HepG2 (cell line): ENCODE measurements at regions not wholly inside any gene's neighbourhood (a gene's known extent, or its start where the extent isn't known, plus 50 kb on each side); places are given as distances from the start of the nearest gene placed in this dataset.

ENCODE experiments used
- ATF4 ChIP-seq, 2 experiments: fragments of 450-650 bp in 1 of 2; sonication (generic) in 1 of 2; formaldehyde crosslinking; IDR thresholded peaks; 2 replicates each; pipeline versions ENCODE4 v1.5.0 to v1.8.0; 2020 to 2022; ENCODE audit warnings: mild to moderate bottlenecking in 1 of 2, missing genetic modification reagents in 1 of 2
- CAMTA2 ChIP-seq: sonication (generic); formaldehyde crosslinking; IDR thresholded peaks from 2 replicates; pipeline ENCODE4 v1.4.0; 2020; ENCODE audit warnings: mild to moderate bottlenecking, missing genetic modification reagents, borderline replicate concordance
- DBP ChIP-seq: sonication (generic); formaldehyde crosslinking; IDR thresholded peaks from 2 replicates; pipeline ENCODE4 v1.4.0; 2020; ENCODE audit warnings: missing genetic modification reagents; ENCODE audit errors: not compliant biosample characterization
- HOXA9 ChIP-seq: sonication (generic); formaldehyde crosslinking; IDR thresholded peaks from 2 replicates; pipeline ENCODE4 v1.8.1; 2022; ENCODE audit warnings: missing genetic modification reagents, mild to moderate bottlenecking, moderate library complexity, borderline replicate concordance
- KLF12 ChIP-seq: sonication (generic); formaldehyde crosslinking; IDR thresholded peaks from 2 replicates; pipeline ENCODE4 v1.4.0; 2020; ENCODE audit warnings: missing genetic modification reagents, borderline replicate concordance
- NFE2L1 ChIP-seq: sonication (generic); formaldehyde crosslinking; IDR thresholded peaks from 2 replicates; pipeline ENCODE4 v1.4.0; 2020; ENCODE audit warnings: missing genetic modification reagents, mild to moderate bottlenecking, borderline replicate concordance
- PRDM10 ChIP-seq: sonication (generic); formaldehyde crosslinking; IDR thresholded peaks from 2 replicates; pipeline ENCODE4 v1.4.0; 2020; ENCODE audit warnings: low read depth, missing genetic modification reagents
- SMYD3 ChIP-seq: sonication (generic); formaldehyde crosslinking; IDR thresholded peaks from 2 replicates; pipeline ENCODE4 v1.8.1; 2023; ENCODE audit warnings: mild to moderate bottlenecking, missing genetic modification reagents
- SRY ChIP-seq: sonication (generic); formaldehyde crosslinking; IDR thresholded peaks from 2 replicates; pipeline ENCODE4 v1.8.0; 2022; ENCODE audit warnings: mild to moderate bottlenecking, missing genetic modification reagents
- ZFP1 ChIP-seq: IDR thresholded peaks from 2 replicates; pipeline ENCODE4 v1.6.1; 2016
- ZFP90 ChIP-seq: sonication (generic); formaldehyde crosslinking; IDR thresholded peaks from 2 replicates; pipeline ENCODE4 v1.8.0; 2022; ENCODE audit warnings: missing genetic modification reagents, mild to moderate bottlenecking, inconsistent platforms, borderline replicate concordance
- ZNF720 ChIP-seq: sonication (generic); formaldehyde crosslinking; IDR thresholded peaks from 2 replicates; pipeline ENCODE4 v1.4.0; 2020; ENCODE audit warnings: missing genetic modification reagents
- ZNF768 ChIP-seq: sonication (generic); formaldehyde crosslinking; IDR thresholded peaks from 2 replicates; pipeline ENCODE4 v1.4.0; 2020; ENCODE audit warnings: missing genetic modification reagents
- TF ChIP-seq, protein P1 (sequence below): sonication (generic); formaldehyde crosslinking; IDR thresholded peaks from 2 replicates; pipeline ENCODE4 v1.5.0; 2020; ENCODE audit warnings: mild to moderate bottlenecking, missing genetic modification reagents, borderline replicate concordance

DNA sequence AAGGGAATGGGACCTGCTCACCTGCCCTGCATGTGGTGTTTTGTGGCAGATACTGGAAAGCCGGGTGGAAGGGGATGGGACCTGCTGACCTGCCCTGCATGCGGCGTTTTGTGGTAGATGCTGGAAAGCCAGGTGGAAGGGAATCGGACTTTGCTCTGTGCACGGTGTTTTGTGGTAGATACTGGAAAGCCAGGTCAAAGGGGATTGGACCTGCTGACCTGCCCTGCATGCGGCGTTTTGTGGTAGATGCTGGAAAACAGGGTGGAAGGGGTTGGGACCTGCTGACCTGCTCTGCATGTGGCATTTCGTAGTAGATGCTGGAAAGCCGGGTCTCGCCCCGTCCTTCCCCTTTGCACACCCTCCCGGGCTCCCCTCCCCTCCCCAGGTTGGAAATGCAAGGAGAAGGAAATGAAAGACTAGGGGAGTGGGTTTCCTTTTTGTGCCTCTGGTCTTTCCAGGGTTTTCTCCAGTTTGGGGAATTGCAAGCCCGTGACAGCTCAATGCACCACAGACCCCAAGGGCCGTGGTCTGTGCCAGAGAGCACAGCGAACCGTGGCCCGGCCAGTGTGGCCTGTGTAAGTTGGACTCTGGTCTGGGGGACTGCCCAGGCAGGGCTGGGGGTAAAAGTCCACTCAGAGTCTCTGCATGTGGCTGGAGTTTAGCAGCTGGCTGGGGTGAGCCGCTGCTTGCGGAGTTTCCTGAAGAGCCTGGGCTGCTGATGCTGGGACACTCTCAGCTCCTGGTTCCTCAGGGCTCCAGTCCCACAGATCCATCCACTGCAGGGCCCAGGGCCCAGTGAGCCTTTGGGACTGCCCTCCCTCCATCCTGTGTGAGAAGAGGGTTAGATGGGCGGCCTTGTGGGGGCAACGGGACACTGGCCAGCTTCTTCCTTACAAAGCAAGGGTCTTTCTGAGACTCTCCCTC, 105.5 kb downstream of the CRYAA start (continued):
- TF ChIP-seq ZNF720 (no peak), PRDM10 (CRISPR knock-in tag) (no peak), ATF4 (CRISPR knock-in tag; IDR thresholded peaks at IDR 0.05) (no peak), SMYD3 (CRISPR knock-in tag) (no peak), ZNF768 (CRISPR knock-in tag) (no peak), KLF12 (no peak), ZFP90 (no peak), ZFP1 (CRISPR knock-in tag) (no peak), SRY (CRISPR knock-in tag) (no peak), HOXA9 (no peak), DBP (CRISPR knock-in tag) (no peak), CAMTA2 (CRISPR knock-in tag) (no peak), NFE2L1 (CRISPR knock-in tag) (no peak)
- TF ChIP-seq, protein P1, sequence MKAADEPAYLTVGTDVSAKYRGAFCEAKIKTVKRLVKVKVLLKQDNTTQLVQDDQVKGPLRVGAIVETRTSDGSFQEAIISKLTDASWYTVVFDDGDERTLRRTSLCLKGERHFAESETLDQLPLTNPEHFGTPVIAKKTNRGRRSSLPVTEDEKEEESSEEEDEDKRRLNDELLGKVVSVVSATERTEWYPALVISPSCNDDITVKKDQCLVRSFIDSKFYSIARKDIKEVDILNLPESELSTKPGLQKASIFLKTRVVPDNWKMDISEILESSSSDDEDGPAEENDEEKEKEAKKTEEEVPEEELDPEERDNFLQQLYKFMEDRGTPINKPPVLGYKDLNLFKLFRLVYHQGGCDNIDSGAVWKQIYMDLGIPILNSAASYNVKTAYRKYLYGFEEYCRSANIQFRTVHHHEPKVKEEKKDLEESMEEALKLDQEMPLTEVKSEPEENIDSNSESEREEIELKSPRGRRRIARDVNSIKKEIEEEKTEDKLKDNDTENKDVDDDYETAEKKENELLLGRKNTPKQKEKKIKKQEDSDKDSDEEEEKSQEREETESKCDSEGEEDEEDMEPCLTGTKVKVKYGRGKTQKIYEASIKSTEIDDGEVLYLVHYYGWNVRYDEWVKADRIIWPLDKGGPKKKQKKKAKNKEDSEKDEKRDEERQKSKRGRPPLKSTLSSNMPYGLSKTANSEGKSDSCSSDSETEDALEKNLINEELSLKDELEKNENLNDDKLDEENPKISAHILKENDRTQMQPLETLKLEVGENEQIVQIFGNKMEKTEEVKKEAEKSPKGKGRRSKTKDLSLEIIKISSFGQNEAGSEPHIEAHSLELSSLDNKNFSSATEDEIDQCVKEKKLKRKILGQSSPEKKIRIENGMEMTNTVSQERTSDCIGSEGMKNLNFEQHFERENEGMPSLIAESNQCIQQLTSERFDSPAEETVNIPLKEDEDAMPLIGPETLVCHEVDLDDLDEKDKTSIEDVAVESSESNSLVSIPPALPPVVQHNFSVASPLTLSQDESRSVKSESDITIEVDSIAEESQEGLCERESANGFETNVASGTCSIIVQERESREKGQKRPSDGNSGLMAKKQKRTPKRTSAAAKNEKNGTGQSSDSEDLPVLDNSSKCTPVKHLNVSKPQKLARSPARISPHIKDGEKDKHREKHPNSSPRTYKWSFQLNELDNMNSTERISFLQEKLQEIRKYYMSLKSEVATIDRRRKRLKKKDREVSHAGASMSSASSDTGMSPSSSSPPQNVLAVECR (CRISPR knock-in tag): 0 out of 2 replicates have a peak, but pooled peaks have one; percentile 7
